ENCODE measurements at regions not wholly inside any gene's neighbourhood (a gene's known extent, or its start where the extent isn't known, plus 50 kb on each side); places are given as distances from the start of the nearest gene placed in this dataset.

GRCh38 chr19:31568724-31569123 is 219.5 kb upstream of the TSHZ3 start:
- 89 to 91% methylated on average over 6 of the region's 6 CpGs for WGBS, 2 donors
- TF ChIP-seq CTCF (IDR thresholded peaks at IDR 0.05; ENCODE audit: control extremely low read depth, extremely low read depth): no peak
- Histone ChIP-seq H3K9me3 (ENCODE audit: control insufficient read depth in 4 of 4, insufficient read depth in 3 of 4, low read length in 3 of 4) (peaks cover 0 to 2% (median 0%) of the 10 kb centered on the region in 4 donors), H3K9ac (ENCODE audit: insufficient read depth in 1 of 2, low read length in 2 of 2) (no peak overlapping the region), H3K27me3 (ENCODE audit: control insufficient read depth in 3 of 3, insufficient read depth in 3 of 3, low read length in 2 of 3) (no peaks in the 10 kb centered on the region), H3K27ac (ENCODE audit: low read depth in 1 of 2, low read length in 1 of 2) (no peak overlapping the region), H3K4me3 (no peak overlapping the region), H3K36me3 (ENCODE audit: control insufficient read depth in 4 of 4, insufficient read depth in 4 of 4, low read length in 4 of 4) (no peaks in the 10 kb centered on the region), H3K4me1 (ENCODE audit: control insufficient read depth in 5 of 5, insufficient read depth in 5 of 5, low read length in 5 of 5) (no peaks in the 10 kb centered on the region)
- DNase-seq: no peak
- ATAC-seq (ENCODE audit: insufficient read depth, low FRiP score): no peak

DNA sequence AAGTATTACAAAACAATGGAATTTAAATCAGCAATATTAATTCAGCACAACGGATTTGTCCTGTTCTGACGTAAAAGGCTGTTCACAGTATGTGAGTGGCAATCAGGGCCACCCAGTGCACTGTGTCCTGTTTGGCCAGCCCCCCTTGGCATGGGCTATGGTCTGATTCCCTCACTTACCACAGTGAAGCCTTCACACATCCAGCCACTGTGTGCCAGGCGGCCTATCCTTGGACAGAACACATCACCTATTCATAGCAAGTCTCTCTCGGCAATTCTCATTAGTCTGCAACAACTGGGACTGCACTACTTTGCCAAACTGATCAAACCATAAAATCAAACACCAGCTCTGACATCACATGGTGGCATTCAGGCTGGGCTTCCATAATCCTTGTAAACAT is 221.5 kb upstream of the TSHZ3 start:
- H3K36me3 ChIP-seq (ENCODE audit: control insufficient read depth in 4 of 4, insufficient read depth in 4 of 4, low read length in 4 of 4): no peaks in the 10 kb centered on the region
- DNase-seq: peak; percentile 41 to 67 (median 42)
- TF ChIP-seq CTCF (IDR thresholded peaks at IDR 0.05; ENCODE audit: control extremely low read depth, extremely low read depth): no peak
- H3K4me3 ChIP-seq: no peak overlapping the region
- no peak overlapping the region for H3K27ac ChIP-seq (ENCODE audit: low read depth in 1 of 2, low read length in 1 of 2)
- no peaks in the 10 kb centered on the region for H3K27me3 ChIP-seq (ENCODE audit: control insufficient read depth in 3 of 3, insufficient read depth in 3 of 3, low read length in 2 of 3)
- 84 to 89% methylated on average over 4 of the region's 4 CpGs for WGBS, 2 donors
- ATAC-seq (ENCODE audit: insufficient read depth, low FRiP score): no peak
- no peaks in the 10 kb centered on the region for H3K4me1 ChIP-seq (ENCODE audit: control insufficient read depth in 5 of 5, insufficient read depth in 5 of 5, low read length in 5 of 5)
- no peak overlapping the region for H3K9ac ChIP-seq (ENCODE audit: insufficient read depth in 1 of 2, low read length in 2 of 2)
- peaks cover 0 to 2% (median 0%) of the 10 kb centered on the region in 4 donors for H3K9me3 ChIP-seq (ENCODE audit: control insufficient read depth in 4 of 4, insufficient read depth in 3 of 4, low read length in 3 of 4)

DNA sequence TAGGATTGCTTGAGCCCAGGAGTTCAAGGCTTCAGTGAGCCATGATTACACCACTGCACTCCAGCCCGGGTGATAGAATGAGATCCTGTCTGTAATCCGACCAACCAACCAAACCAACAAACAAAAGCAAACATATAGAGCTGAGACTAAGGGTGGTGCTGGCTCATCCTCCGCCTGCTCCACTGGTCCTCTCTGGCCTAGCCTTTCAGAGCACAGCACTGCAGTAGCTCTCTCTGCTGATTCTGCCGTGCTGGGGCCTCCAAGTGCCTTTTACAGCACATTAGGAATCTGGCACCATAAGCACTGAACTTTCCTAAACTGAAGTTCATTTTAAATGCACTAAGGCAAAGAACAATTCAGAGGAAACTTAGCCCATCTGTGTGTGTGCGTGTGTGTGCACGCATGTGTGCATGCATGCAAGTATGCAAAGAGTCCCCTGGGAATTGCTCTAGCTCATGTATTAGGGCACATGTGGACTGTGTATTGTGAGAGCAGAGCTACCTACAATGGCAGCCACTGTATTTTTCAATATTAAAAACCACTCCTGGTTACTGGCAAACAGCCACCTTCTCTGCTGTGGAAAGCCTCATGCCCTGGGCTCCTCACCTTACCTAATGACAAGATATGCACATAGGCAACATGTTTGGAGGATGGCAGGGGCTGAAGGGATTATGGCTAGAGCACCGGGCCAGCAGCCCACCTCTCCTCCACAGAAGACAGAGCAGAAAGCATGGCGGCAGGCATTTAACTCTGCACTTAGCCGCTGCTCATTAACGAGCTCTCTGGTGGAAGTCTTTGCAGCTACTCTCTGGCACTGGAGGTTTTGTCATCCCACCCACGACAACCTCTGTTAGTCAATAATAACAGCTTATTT is 223.1 kb upstream of the TSHZ3 start:
- WGBS, 2 donors: 81 to 87% methylated on average over 11 of the region's 11 CpGs
- ATAC-seq (ENCODE audit: insufficient read depth, low FRiP score): no peak
- Histone ChIP-seq H3K36me3 (ENCODE audit: control insufficient read depth in 4 of 4, insufficient read depth in 4 of 4, low read length in 4 of 4) (no peaks in the 10 kb centered on the region), H3K9me3 (ENCODE audit: control insufficient read depth in 4 of 4, insufficient read depth in 3 of 4, low read length in 3 of 4) (peaks cover 0 to 2% (median 0%) of the 10 kb centered on the region in 4 donors), H3K4me1 (ENCODE audit: control insufficient read depth in 5 of 5, insufficient read depth in 5 of 5, low read length in 5 of 5) (no peaks in the 10 kb centered on the region), H3K27ac (ENCODE audit: low read depth in 1 of 2, low read length in 1 of 2) (no peak overlapping the region), H3K9ac (ENCODE audit: insufficient read depth in 1 of 2, low read length in 2 of 2) (no peak overlapping the region), H3K4me3 (no peak overlapping the region), H3K27me3 (ENCODE audit: control insufficient read depth in 3 of 3, insufficient read depth in 3 of 3, low read length in 2 of 3) (no peaks in the 10 kb centered on the region)
- no peak for TF ChIP-seq CTCF (IDR thresholded peaks at IDR 0.05; ENCODE audit: control extremely low read depth, extremely low read depth)
- DNase-seq: peak in 1 of 3 donors; percentile 23

Measured in lung (tissue), 11 donors.